NOMO-1 (cell line): ENCODE measurements at regions not wholly inside any gene's neighbourhood (a gene's known extent, or its start where the extent isn't known, plus 50 kb on each side); places are given as distances from the start of the nearest gene placed in this dataset.

Experiments used
- DNase-seq, 2 experiments: peaks; one replicate each; lab custom pipeline; 2025; ENCODE audit not compliant: unreplicated experiment in 2 of 2; lab: John Stamatoyannopoulos, UW

GRCh38 chr4:162659716-162660115 lies 495.9 kb upstream of the FSTL5 start:
- DNase-seq, result no peak

GRCh38 chr4:162657966-162658365 lies 494.2 kb upstream of the FSTL5 start:
- DNase-seq, result no peak

GRCh38 chr4:162650166-162650565 lies 486.4 kb upstream of the FSTL5 start:
- DNase-seq, result no peak

GRCh38 chr4:162645381-162645780 lies 481.6 kb upstream of the FSTL5 start:
- DNase-seq, result peak; percentile 13 to 18

- no peak for DNase-seq
Observed at GRCh38 chr4:162644346-162644745, 480.5 kb upstream of the FSTL5 start.

GRCh38 chr4:162640152-162640551 lies 476.4 kb upstream of the FSTL5 start:
- no peak for DNase-seq

GRCh38 chr4:162634390-162634789 lies 470.6 kb upstream of the FSTL5 start:
- no peak for DNase-seq

- no peak for DNase-seq
Observed at GRCh38 chr4:162622664-162623063, 458.9 kb upstream of the FSTL5 start.

GRCh38 chr4:162610116-162610515 lies 446.3 kb upstream of the FSTL5 start:
- DNase-seq, result no peak

- DNase-seq, result no peak
Observed at GRCh38 chr4:162586266-162586665, 422.5 kb upstream of the FSTL5 start.

GRCh38 chr4:162582180-162582579 lies 418.4 kb upstream of the FSTL5 start:
- no peak for DNase-seq

GRCh38 chr4:162565730-162566129 lies 401.9 kb upstream of the FSTL5 start:
- no peak for DNase-seq

GRCh38 chr4:162560073-162560472 lies 396.3 kb upstream of the FSTL5 start:
- DNase-seq, result no peak

GRCh38 chr4:162557516-162558106 lies 393.8 kb upstream of the FSTL5 start:
- DNase-seq, result no peak

GRCh38 chr4:162535121-162535520 lies 371.3 kb upstream of the FSTL5 start:
- no peak for DNase-seq

- no peak for DNase-seq
Observed at GRCh38 chr4:162523171-162523570, 359.4 kb upstream of the FSTL5 start.

GRCh38 chr4:162522724-162523123 lies 358.9 kb upstream of the FSTL5 start:
- DNase-seq, result no peak

GRCh38 chr4:162510937-162511336 lies 347.1 kb upstream of the FSTL5 start:
- DNase-seq, result no peak

- DNase-seq, result no peak
Observed at GRCh38 chr4:162510115-162510514, 346.3 kb upstream of the FSTL5 start.

GRCh38 chr4:162509333-162509732 lies 345.5 kb upstream of the FSTL5 start:
- DNase-seq, result no peak

- DNase-seq, result no peak
Observed at GRCh38 chr4:162506253-162506652, 342.5 kb upstream of the FSTL5 start.

- no peak for DNase-seq
Observed at GRCh38 chr4:162503868-162504267, 340.1 kb upstream of the FSTL5 start.

GRCh38 chr4:162502109-162502508 lies 338.3 kb upstream of the FSTL5 start:
- no peak for DNase-seq
